ENCODE measurements at regions not wholly inside any gene's neighbourhood (a gene's known extent, or its start where the extent isn't known, plus 50 kb on each side); places are given as distances from the start of the nearest gene placed in this dataset.

GRCh38 chr1:38716229-38716628, 143.3 kb downstream of the RRAGC start:
- no peak for DNase-seq

- no peak for DNase-seq
These were observed 144.2 kb downstream of the RRAGC start for GRCh38 chr1:38715415-38715814.

GRCh38 chr1:38712046-38712445, 147.5 kb downstream of the RRAGC start:
- no peak for DNase-seq

- DNase-seq = no peak
These were observed 150.8 kb downstream of the RRAGC start for GRCh38 chr1:38708701-38709258.

- no peak for DNase-seq
These were observed 158.5 kb downstream of the RRAGC start for GRCh38 chr1:38701088-38701487.

- DNase-seq = no peak
These were observed 159.5 kb downstream of the RRAGC start for GRCh38 chr1:38700077-38700470.

GRCh38 chr1:38699330-38700076, 160.1 kb downstream of the RRAGC start:
- no peak for DNase-seq

GRCh38 chr1:38697387-38697786, 162.2 kb downstream of the RRAGC start:
- DNase-seq = no peak

- DNase-seq = no peak
These were observed 163.2 kb downstream of the RRAGC start for GRCh38 chr1:38696371-38696770.

GRCh38 chr1:38693759-38694158, 165.8 kb downstream of the RRAGC start:
- no peak for DNase-seq

- no peak for DNase-seq
These were observed 166.5 kb downstream of the RRAGC start for GRCh38 chr1:38693031-38693430.

GRCh38 chr1:38690790-38691449, 168.7 kb downstream of the RRAGC start:
- no peak for DNase-seq

GRCh38 chr1:38686927-38687255, 172.7 kb downstream of the RRAGC start:
- no peak for DNase-seq

GRCh38 chr1:38686167-38686926, 173.2 kb downstream of the RRAGC start:
- DNase-seq = no peak

GRCh38 chr1:38685388-38685787, 174.2 kb downstream of the RRAGC start:
- DNase-seq = no peak

GRCh38 chr1:38680801-38681510, 178.6 kb downstream of the RRAGC start:
- no peak for DNase-seq

- DNase-seq = no peak
These were observed 181.8 kb downstream of the RRAGC start for GRCh38 chr1:38677756-38678155.

GRCh38 chr1:38677311-38677710, 182.3 kb downstream of the RRAGC start:
- DNase-seq = no peak

- no peak for DNase-seq
These were observed 186.9 kb downstream of the RRAGC start for GRCh38 chr1:38672692-38673091.

GRCh38 chr1:38671221-38671620, 188.4 kb downstream of the RRAGC start:
- no peak for DNase-seq

- no peak for DNase-seq
These were observed 188.9 kb downstream of the RRAGC start for GRCh38 chr1:38670544-38671122.

GRCh38 chr1:38667626-38668025, 191.9 kb downstream of the RRAGC start:
- DNase-seq = no peak

GRCh38 chr1:38662126-38662525, 197.4 kb downstream of the RRAGC start:
- DNase-seq = no peak
